Stomach (tissue), 8 donors: ENCODE measurements at regions not wholly inside any gene's neighbourhood (a gene's known extent, or its start where the extent isn't known, plus 50 kb on each side); places are given as distances from the start of the nearest gene placed in this dataset.

Source experiments
- DNase-seq, 2 donors: peaks; one replicate each; pipeline versions ENCODE4 v3.0.0 to v3.0.0-alpha.2; 2013 to 2019
- H3K27ac ChIP-seq, 5 donors: fragments of 200-600 bp in 4 of 5; sonication (generic) in 4 of 5; one replicate each; pipeline ENCODE4 v1.5.1; 2013 to 2019; ENCODE audit warnings: mild to moderate bottlenecking in 1 of 5, moderate library complexity in 1 of 5
- H3K27me3 ChIP-seq, 3 donors: fragments of 200-600 bp; sonication (generic); one replicate each; pipeline ENCODE4 v1.5.1; 2017 to 2019; ENCODE audit warnings: mixed run types in 1 of 3
- H3K36me3 ChIP-seq, 4 donors: fragments of 200-600 bp; sonication (generic); 1 replicate in 3 of 4; 2 replicates in 1 of 4; pipeline ENCODE4 v1.5.1; 2016 to 2019
- H3K4me1 ChIP-seq, 4 donors: fragments of 200-600 bp; sonication (generic); one replicate each; pipeline ENCODE4 v1.5.1; 2016 to 2019
- H3K4me3 ChIP-seq, 4 donors: fragments of 200-600 bp; sonication (generic) in 3 of 4; one replicate each; pipeline ENCODE4 v1.5.1; 2016 to 2019; ENCODE audit warnings: mild to moderate bottlenecking in 1 of 4
- H3K9me3 ChIP-seq, 4 donors: fragments of 200-600 bp; sonication (generic); one replicate each; pipeline ENCODE4 v1.5.1; 2016 to 2019
- EP300 ChIP-seq: sonication (generic); formaldehyde crosslinking; IDR thresholded peaks from one replicate; pipeline ENCODE4 v1.6.1; 2017; ENCODE audit warnings: antibody characterized with exemption
- POLR2A ChIP-seq, 4 donors: fragments of 450-650 bp; IDR thresholded peaks; one replicate each; pipeline ENCODE4 v1.6.1; 2016; ENCODE audit warnings: antibody characterized with exemption in 4 of 4, control low read depth in 2 of 4, mild to moderate bottlenecking in 1 of 4, moderate library complexity in 1 of 4
- POLR2AphosphoS5 ChIP-seq, 3 donors: sonication (generic); formaldehyde crosslinking; IDR thresholded peaks; one replicate each; pipeline ENCODE4 v1.6.1; 2016; ENCODE audit warnings: antibody characterized with exemption in 3 of 3
- WGBS, 5 donors: extraction: QIAGEN DNeasy Blood & Tissue Kit in 3 of 5; methylation state at CpG; one replicate each; pipeline versions ENCODE4 v1.1.5 to v1.1.7; 2013 to 2018; 5-methylcytosine and 5-hydroxymethylcytosine counted together
- intact Hi-C: fragments of 100-400 bp; cut with DNase I; formaldehyde crosslinking; loops from one replicate; pipeline ENCODE4 v1.15.1; 2023; ENCODE audit warnings: low total_unique reads
- TF ChIP-seq, protein P1 (sequence below), 7 experiments: fragments of 450-650 bp in 4 of 7; fragments of 200-600 bp in 3 of 7; sonication (generic) in 3 of 7; IDR thresholded peaks; one replicate each; pipeline ENCODE4 v1.5.1; 2016 to 2019; ENCODE audit warnings: antibody characterized with exemption in 7 of 7, control low read depth in 2 of 7, mild to moderate bottlenecking in 1 of 7
- donor health status: healthy with polysubstance abuse.
- donor health status: Bipolar disorder and iron deficiency.
- donor health status: healthy.

DNA sequence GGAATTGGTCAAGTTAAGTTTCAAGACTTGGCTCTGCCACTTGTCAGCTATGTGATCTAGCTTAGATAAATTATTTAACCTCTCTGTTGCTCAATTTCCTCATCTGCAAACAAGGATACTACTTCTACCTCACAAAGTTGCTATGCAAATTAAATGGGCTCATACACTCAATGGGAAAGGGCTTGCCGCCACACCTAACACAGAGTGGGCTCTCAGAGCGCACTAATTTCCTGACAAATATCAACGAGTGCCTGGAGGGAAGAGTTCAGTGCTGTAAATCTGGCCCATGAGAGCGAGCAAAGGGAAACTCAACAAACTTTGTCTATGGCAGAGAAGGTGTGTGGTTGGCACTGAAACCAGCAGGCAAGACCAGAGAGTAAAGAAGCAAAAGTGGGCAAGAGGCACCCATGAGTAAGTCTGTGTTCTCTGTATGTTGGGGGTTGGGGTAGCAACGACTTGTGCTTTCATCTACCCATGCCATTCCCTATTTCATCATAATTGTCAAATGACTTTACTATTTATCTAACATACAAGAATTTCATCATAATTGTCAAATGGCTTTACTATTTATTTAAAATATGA lies 60.7 kb upstream of the PHF21A start:
- 77 to 85% (median 82%) methylated on average over 5 of the region's 5 CpGs for WGBS, 5 donors
- Histone ChIP-seq H3K27me3 (no peaks in the 10 kb centered on the region), H3K4me3 (no peak overlapping the region), H3K9me3 (no peaks in the 10 kb centered on the region), H3K27ac (no peak overlapping the region), H3K36me3 (no peaks in the 10 kb centered on the region), H3K4me1 (no peaks in the 10 kb centered on the region)
- no peak for TF ChIP-seq EP300
- TF ChIP-seq POLR2AphosphoS5 (IDR thresholded peaks at IDR 0.05), result no peak
- TF ChIP-seq POLR2A (IDR thresholded peaks at IDR 0.05), result no peak
- TF ChIP-seq, protein P1, sequence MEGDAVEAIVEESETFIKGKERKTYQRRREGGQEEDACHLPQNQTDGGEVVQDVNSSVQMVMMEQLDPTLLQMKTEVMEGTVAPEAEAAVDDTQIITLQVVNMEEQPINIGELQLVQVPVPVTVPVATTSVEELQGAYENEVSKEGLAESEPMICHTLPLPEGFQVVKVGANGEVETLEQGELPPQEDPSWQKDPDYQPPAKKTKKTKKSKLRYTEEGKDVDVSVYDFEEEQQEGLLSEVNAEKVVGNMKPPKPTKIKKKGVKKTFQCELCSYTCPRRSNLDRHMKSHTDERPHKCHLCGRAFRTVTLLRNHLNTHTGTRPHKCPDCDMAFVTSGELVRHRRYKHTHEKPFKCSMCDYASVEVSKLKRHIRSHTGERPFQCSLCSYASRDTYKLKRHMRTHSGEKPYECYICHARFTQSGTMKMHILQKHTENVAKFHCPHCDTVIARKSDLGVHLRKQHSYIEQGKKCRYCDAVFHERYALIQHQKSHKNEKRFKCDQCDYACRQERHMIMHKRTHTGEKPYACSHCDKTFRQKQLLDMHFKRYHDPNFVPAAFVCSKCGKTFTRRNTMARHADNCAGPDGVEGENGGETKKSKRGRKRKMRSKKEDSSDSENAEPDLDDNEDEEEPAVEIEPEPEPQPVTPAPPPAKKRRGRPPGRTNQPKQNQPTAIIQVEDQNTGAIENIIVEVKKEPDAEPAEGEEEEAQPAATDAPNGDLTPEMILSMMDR (IDR thresholded peaks at IDR 0.05), result no peak
- intact Hi-C loops, result no loop called here
- DNase-seq, result no peak

DNA sequence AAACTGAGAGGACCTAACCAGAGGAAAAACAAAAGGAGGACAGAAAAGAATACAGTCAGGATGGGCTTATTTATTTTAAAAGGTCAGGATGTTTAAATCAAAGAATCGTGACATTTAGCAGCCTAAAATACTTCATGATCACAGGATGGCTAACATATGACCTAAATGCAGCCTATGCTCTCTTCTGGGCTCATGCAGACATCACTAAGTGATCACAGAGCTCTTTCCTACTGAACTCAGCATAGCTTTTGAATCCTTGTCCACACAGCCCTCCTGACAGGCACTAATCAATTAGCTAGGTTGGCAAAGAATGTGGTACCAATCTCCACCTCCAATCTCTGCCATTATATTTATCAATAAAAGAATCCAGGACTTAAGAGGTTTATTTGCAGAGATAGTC lies 60.1 kb upstream of the PHF21A start:
- H3K4me1 ChIP-seq, result no peaks in the 10 kb centered on the region
- TF ChIP-seq POLR2A (IDR thresholded peaks at IDR 0.05) (no peak), EP300 (no peak), POLR2AphosphoS5 (IDR thresholded peaks at IDR 0.05) (no peak)
- TF ChIP-seq, protein P1 (IDR thresholded peaks at IDR 0.05), result no peak
- DNase-seq, result no peak
- no peak overlapping the region for H3K27ac ChIP-seq
- no peak overlapping the region for H3K4me3 ChIP-seq
- H3K36me3 ChIP-seq, result no peaks in the 10 kb centered on the region
- intact Hi-C loops, result no loop called here
- H3K9me3 ChIP-seq, result no peaks in the 10 kb centered on the region
- H3K27me3 ChIP-seq, result no peaks in the 10 kb centered on the region
- WGBS, 5 donors, result 43 to 83% (median 69%) methylated on average over 1 of the region's 1 CpG

DNA sequence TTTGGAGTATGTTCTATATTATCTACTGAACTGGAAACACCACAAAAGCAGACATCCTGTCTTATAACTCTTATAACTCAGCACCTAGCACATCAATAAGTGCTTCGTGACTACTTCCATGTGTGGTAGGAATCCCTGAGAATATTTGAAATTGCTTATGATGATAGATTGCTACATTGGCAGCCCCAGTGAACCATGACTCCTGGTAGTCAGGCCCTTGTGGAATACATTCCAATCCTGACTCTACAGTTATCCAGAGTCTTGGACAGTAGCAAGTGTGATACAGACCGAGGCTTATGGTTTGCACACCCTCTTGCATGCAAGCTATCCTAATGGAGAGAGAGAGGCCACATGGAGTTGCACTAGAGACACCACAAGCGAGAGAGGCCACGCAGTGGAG lies 59.5 kb upstream of the PHF21A start:
- Histone ChIP-seq H3K4me1 (no peaks in the 10 kb centered on the region), H3K9me3 (no peaks in the 10 kb centered on the region), H3K27ac (no peak overlapping the region), H3K27me3 (peaks cover 0 to 1% (median 0%) of the 10 kb centered on the region in 3 donors), H3K4me3 (no peak overlapping the region), H3K36me3 (no peaks in the 10 kb centered on the region)
- TF ChIP-seq POLR2A (IDR thresholded peaks at IDR 0.05) (no peak), POLR2AphosphoS5 (IDR thresholded peaks at IDR 0.05) (no peak), EP300 (no peak)
- TF ChIP-seq, protein P1 (IDR thresholded peaks at IDR 0.05), result no peak
- no peak for DNase-seq
- 83 to 90% (median 87%) methylated on average over 4 of the region's 4 CpGs for WGBS, 5 donors
- intact Hi-C loops, result no loop called here

DNA sequence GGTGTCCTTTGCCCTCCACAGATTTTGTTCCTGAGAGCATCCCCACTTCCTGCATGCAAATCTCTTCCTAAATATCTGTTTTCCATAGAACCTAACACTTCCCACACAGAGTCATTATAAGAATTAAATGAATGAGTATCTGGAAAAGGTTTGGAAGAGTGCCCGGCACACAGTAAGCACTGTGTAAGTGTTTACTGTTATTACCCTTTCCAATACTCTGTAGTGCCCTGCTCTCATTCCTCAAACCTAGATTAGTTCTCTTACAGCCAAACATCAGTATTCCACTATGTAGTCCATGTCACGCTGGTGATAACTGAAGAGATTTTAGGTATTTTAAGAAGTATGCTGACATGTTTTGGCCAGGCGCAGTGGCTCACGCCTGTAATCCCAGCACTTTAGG lies 57.3 kb upstream of the PHF21A start:
- intact Hi-C loops, result no loop called here
- no peak overlapping the region for H3K27ac ChIP-seq
- DNase-seq, result no peak
- no peak for TF ChIP-seq POLR2AphosphoS5 (IDR thresholded peaks at IDR 0.05)
- TF ChIP-seq POLR2A (IDR thresholded peaks at IDR 0.05), result no peak
- no peak for TF ChIP-seq EP300
- TF ChIP-seq, protein P1 (IDR thresholded peaks at IDR 0.05), result no peak
- H3K4me3 ChIP-seq, result no peak overlapping the region
- WGBS, 5 donors, result 90 to 95% (median 93%) methylated on average over 4 of the region's 4 CpGs
- H3K9me3 ChIP-seq, result no peaks in the 10 kb centered on the region
- peaks cover 0 to 7% (median 0%) of the 10 kb centered on the region in 3 donors for H3K27me3 ChIP-seq
- H3K4me1 ChIP-seq, result no peaks in the 10 kb centered on the region
- H3K36me3 ChIP-seq, result no peaks in the 10 kb centered on the region
